IMR-90 (cell line): ENCODE measurements at regions not wholly inside any gene's neighbourhood (a gene's known extent, or its start where the extent isn't known, plus 50 kb on each side); places are given as distances from the start of the nearest gene placed in this dataset.

Source experiments
- ATAC-seq: fragments of 200-7000 bp; cut with Tn5 transposase; 2 replicates; pipeline ENCODE4 v1.9.1; 2020; ENCODE audit warnings: low read depth, mild to moderate bottlenecking, moderate library complexity
- BruUV-seq: library from RNA; stranded (reverse); fragments of 400-500 nt; replicated peaks from 2 replicates; lab custom pipeline; 2021; lab: Mats Ljungman, UMichigan
- CTCF ChIA-PET: fragments of 300-600 bp; formaldehyde crosslinking; extraction: SDS; loops from one replicate; lab custom pipeline; 2021; ENCODE audit warnings: antibody characterized with exemption; lab: Yijun Ruan, JAX
- POLR2A ChIA-PET: fragments of 300-600 bp; sonication (Branson Sonifier 250); formaldehyde crosslinking; loops from one replicate; lab custom pipeline; 2022; ENCODE audit warnings: antibody characterized with exemption; ENCODE audit not compliant: unreplicated experiment; lab: Charles Lee
- DNase-seq: peaks from one replicate; pipeline ENCODE4 v3.0.0; 2013
- H2AFZ ChIP-seq: replicated peaks from 2 replicates; pipeline ENCODE3; 2013; ENCODE audit warnings: low read length, mild to moderate bottlenecking; ENCODE audit not compliant: poor library complexity
- H2AK5ac ChIP-seq: 2 replicates; pipeline ENCODE4 v1.6.1; 2013; ENCODE audit warnings: low read depth, low read length, inconsistent platforms
- H2AK9ac ChIP-seq: replicated peaks from 2 replicates; pipeline ENCODE3; 2013; ENCODE audit warnings: mild to moderate bottlenecking, low read depth, low read length, moderate library complexity; ENCODE audit not compliant: poor library complexity
- H2BK120ac ChIP-seq: 2 replicates; pipeline ENCODE4 v1.6.1; 2013; ENCODE audit warnings: low read depth, low read length, inconsistent platforms
- H2BK15ac ChIP-seq: 3 replicates; pipeline ENCODE4 v1.6.1; 2013; ENCODE audit warnings: low read depth, low read length, inconsistent platforms
- H2BK20ac ChIP-seq: 2 replicates; pipeline ENCODE4 v1.6.1; 2013; ENCODE audit warnings: low read depth, mild to moderate bottlenecking, inconsistent platforms, low read length, moderate library complexity
- H2BK5ac ChIP-seq: 2 replicates; pipeline ENCODE4 v1.6.1; 2013; ENCODE audit warnings: mild to moderate bottlenecking, low read depth, low read length, inconsistent platforms; ENCODE audit not compliant: poor library complexity, severe bottlenecking
- H3K14ac ChIP-seq: replicated peaks from 2 replicates; pipeline ENCODE4 v1.6.1; 2013; ENCODE audit warnings: low read depth, low read length, inconsistent platforms
- H3K18ac ChIP-seq: 2 replicates; pipeline ENCODE4 v1.6.1; 2013; ENCODE audit warnings: low read depth, low read length, control low read depth
- H3K23ac ChIP-seq: 2 replicates; pipeline ENCODE4 v1.6.1; 2013; ENCODE audit warnings: low read depth, low read length, inconsistent platforms
- H3K27ac ChIP-seq: 2 replicates; pipeline ENCODE4 v1.5.1; 2013; ENCODE audit warnings: mild to moderate bottlenecking, control low read depth, low read length; ENCODE audit not compliant: insufficient read depth
- H3K27me3 ChIP-seq: 2 replicates; pipeline ENCODE4 v1.6.1; 2013; ENCODE audit warnings: low read length; ENCODE audit not compliant: control insufficient read depth, insufficient read depth
- H3K36me3 ChIP-seq: 2 replicates; pipeline ENCODE4 v1.6.1; 2013; ENCODE audit warnings: low read length, mixed read lengths; ENCODE audit not compliant: control insufficient read depth, insufficient read depth
- H3K4ac ChIP-seq: 2 replicates; pipeline ENCODE4 v1.6.1; 2013; ENCODE audit warnings: low read depth, low read length, inconsistent platforms
- H3K4me1 ChIP-seq: 2 replicates; pipeline ENCODE4 v1.6.1; 2013; ENCODE audit warnings: low read length, mixed read lengths; ENCODE audit not compliant: control insufficient read depth, insufficient read depth
- H3K4me2 ChIP-seq: 2 replicates; pipeline ENCODE4 v1.6.1; 2013; ENCODE audit warnings: low read depth, mild to moderate bottlenecking, control low read depth, low read length, moderate library complexity
- H3K4me3 ChIP-seq: 2 replicates; pipeline ENCODE4 v1.5.1; 2013; ENCODE audit warnings: low read depth, mild to moderate bottlenecking, control low read depth, low read length, moderate library complexity; ENCODE audit not compliant: insufficient read depth
- H3K56ac ChIP-seq: 2 replicates; pipeline ENCODE4 v1.6.1; 2013; ENCODE audit warnings: low read length, inconsistent platforms; ENCODE audit not compliant: insufficient read depth; ENCODE audit errors: extremely low read depth
- H3K79me1 ChIP-seq, 2 experiments: 2 replicates each; pipeline ENCODE4 v1.6.1; 2013; ENCODE audit warnings: low read length in 2 of 2, inconsistent platforms in 1 of 2, low read depth in 1 of 2
- H3K9ac ChIP-seq: 2 replicates; pipeline ENCODE4 v1.6.1; 2013; ENCODE audit warnings: low read depth, low read length, control low read depth
- H3K9me1 ChIP-seq: 2 replicates; pipeline ENCODE4 v1.6.1; 2013; ENCODE audit warnings: low read length, inconsistent platforms; ENCODE audit not compliant: insufficient read depth
- H3K9me3 ChIP-seq: 2 replicates; pipeline ENCODE4 v1.6.1; 2013; ENCODE audit warnings: low read length; ENCODE audit not compliant: control insufficient read depth, insufficient read depth
- H4K20me1 ChIP-seq: 2 replicates; pipeline ENCODE4 v1.6.1; 2013; ENCODE audit warnings: low read length, inconsistent platforms; ENCODE audit not compliant: insufficient read depth
- H4K5ac ChIP-seq: 2 replicates; pipeline ENCODE4 v1.6.1; 2013; ENCODE audit warnings: mild to moderate bottlenecking, low read depth, low read length, control low read depth
- H4K8ac ChIP-seq, 2 experiments: 2 replicates each; pipeline ENCODE4 v1.6.1; 2013; ENCODE audit warnings: low read depth in 2 of 2, low read length in 2 of 2, control low read depth in 1 of 2, inconsistent platforms in 1 of 2
- H4K91ac ChIP-seq: 2 replicates; pipeline ENCODE4 v1.6.1; 2013; ENCODE audit warnings: low read depth, low read length, inconsistent platforms; ENCODE audit not compliant: insufficient read depth
- BHLHE40 ChIP-seq: fragments of 150-350 bp; IDR thresholded peaks from 2 replicates; pipeline ENCODE4 v1.6.1; 2016; ENCODE audit warnings: mild to moderate bottlenecking, low read depth, low read length
- CEBPB ChIP-seq: IDR thresholded peaks from 2 replicates; pipeline ENCODE4 v1.6.1; 2012; ENCODE audit warnings: low read depth, low read length, improper control_type of control experiment
- CHD1 ChIP-seq: IDR thresholded peaks from 2 replicates; pipeline ENCODE4 v1.6.1; 2012; ENCODE audit warnings: low read depth, low read length, improper control_type of control experiment
- FOS ChIP-seq: fragments of 150-350 bp; IDR thresholded peaks from 2 replicates; pipeline ENCODE4 v1.6.1; 2016; ENCODE audit warnings: low read depth, low read length
- MAZ ChIP-seq: IDR thresholded peaks from 2 replicates; pipeline ENCODE4 v1.6.1; 2012; ENCODE audit warnings: low read depth, mild to moderate bottlenecking, low read length, improper control_type of control experiment, moderate library complexity, borderline replicate concordance
- NFE2L2 ChIP-seq: fragments of 150-350 bp; IDR thresholded peaks from 2 replicates; pipeline ENCODE4 v1.6.1; 2016; ENCODE audit warnings: low read depth, mild to moderate bottlenecking, low read length
- POLR2A ChIP-seq: IDR thresholded peaks from 2 replicates; pipeline ENCODE4 v1.6.1; 2012; ENCODE audit warnings: mild to moderate bottlenecking, low read depth, low read length
- RAD21 ChIP-seq: IDR thresholded peaks from 2 replicates; pipeline ENCODE4 v1.6.1; 2012; ENCODE audit warnings: low read length, improper control_type of control experiment
- RCOR1 ChIP-seq: IDR thresholded peaks from 2 replicates; pipeline ENCODE4 v1.6.1; 2012; ENCODE audit warnings: mild to moderate bottlenecking, low read length, improper control_type of control experiment; ENCODE audit not compliant: insufficient replicate concordance
- RFX5 ChIP-seq: IDR thresholded peaks from 2 replicates; pipeline ENCODE4 v1.8.0; 2012; ENCODE audit warnings: low read depth, mild to moderate bottlenecking, low read length, moderate library complexity
- WGBS, 2 experiments: methylation state at CpG; one replicate each; pipeline versions ENCODE4 v1.1.5 to v1.1.7; 2013; ENCODE audit warnings: missing lambda C conversion rate in 2 of 2; ENCODE audit not compliant: insufficient read length in 1 of 2; ENCODE audit errors: extremely low coverage in 2 of 2; 5-methylcytosine and 5-hydroxymethylcytosine counted together
- dilution Hi-C: fragments of 300-500 bp; cut with HindIII; formaldehyde crosslinking; loops from one replicate; pipeline ENCODE4 v1.14.3; 2018; ENCODE audit warnings: low sequenced_read_pairs; ENCODE audit not compliant: unreplicated experiment
- in situ Hi-C: fragments of 300-500 bp; cut with MboI; formaldehyde crosslinking; loops from 3 replicates; pipeline ENCODE4 v1.14.3; 2019; ENCODE audit warnings: low sequenced_read_pairs, inconsistent platforms, mixed read lengths
- intact Hi-C: fragments of 100-400 bp; cut with micrococcal nuclease; formaldehyde crosslinking; loops from 2 replicates; pipeline ENCODE4 v1.10.0; 2022
- TF ChIP-seq, protein P1 (sequence below): conservative IDR thresholded peaks from 2 replicates; pipeline ENCODE4 v1.5.1; 2012; ENCODE audit warnings: mild to moderate bottlenecking, low read depth, low read length, improper control_type of control experiment
- TF ChIP-seq, protein P2 (sequence below): fragments of 150-350 bp; IDR thresholded peaks from 2 replicates; pipeline ENCODE4 v1.6.1; 2016; ENCODE audit warnings: low read depth, mild to moderate bottlenecking, low read length, moderate library complexity, borderline replicate concordance

DNA sequence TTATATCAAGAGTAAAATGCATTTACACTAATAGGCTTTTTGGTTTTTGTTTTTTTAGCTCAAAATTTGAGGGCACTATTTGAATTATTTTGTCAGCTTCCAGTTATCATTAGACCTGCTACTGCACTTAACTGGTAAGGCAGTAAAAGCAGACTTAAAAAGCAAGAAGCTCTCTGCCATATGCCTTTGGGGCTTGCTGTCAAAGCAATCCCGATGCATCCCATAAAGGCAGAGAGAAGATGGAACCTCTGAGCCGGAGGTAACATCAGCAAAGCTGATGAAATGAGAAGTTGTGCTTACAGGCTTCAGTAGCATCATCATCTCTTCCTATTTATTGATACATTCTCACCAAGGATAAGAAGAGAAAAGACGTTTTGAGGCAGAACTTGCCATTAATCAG is 1414.3 kb upstream of the CDH6 start:
- TF ChIP-seq NFE2L2 (no peak), FOS (no peak), POLR2A (no peak), RCOR1 (no peak), MAZ (no peak), CHD1 (no peak), CEBPB (no peak), BHLHE40 (no peak), RFX5 (no peak), RAD21 (no peak)
- TF ChIP-seq, protein P1, sequence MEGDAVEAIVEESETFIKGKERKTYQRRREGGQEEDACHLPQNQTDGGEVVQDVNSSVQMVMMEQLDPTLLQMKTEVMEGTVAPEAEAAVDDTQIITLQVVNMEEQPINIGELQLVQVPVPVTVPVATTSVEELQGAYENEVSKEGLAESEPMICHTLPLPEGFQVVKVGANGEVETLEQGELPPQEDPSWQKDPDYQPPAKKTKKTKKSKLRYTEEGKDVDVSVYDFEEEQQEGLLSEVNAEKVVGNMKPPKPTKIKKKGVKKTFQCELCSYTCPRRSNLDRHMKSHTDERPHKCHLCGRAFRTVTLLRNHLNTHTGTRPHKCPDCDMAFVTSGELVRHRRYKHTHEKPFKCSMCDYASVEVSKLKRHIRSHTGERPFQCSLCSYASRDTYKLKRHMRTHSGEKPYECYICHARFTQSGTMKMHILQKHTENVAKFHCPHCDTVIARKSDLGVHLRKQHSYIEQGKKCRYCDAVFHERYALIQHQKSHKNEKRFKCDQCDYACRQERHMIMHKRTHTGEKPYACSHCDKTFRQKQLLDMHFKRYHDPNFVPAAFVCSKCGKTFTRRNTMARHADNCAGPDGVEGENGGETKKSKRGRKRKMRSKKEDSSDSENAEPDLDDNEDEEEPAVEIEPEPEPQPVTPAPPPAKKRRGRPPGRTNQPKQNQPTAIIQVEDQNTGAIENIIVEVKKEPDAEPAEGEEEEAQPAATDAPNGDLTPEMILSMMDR = no peak
- TF ChIP-seq, protein P2, sequence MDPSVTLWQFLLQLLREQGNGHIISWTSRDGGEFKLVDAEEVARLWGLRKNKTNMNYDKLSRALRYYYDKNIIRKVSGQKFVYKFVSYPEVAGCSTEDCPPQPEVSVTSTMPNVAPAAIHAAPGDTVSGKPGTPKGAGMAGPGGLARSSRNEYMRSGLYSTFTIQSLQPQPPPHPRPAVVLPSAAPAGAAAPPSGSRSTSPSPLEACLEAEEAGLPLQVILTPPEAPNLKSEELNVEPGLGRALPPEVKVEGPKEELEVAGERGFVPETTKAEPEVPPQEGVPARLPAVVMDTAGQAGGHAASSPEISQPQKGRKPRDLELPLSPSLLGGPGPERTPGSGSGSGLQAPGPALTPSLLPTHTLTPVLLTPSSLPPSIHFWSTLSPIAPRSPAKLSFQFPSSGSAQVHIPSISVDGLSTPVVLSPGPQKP = no peak
- H4K5ac ChIP-seq = no peak overlapping the region
- BruUV-seq = no TSS peak
- in situ Hi-C loops (no loop called here), intact Hi-C loops (no loop called here), dilution Hi-C loops (no loop called here)
- H3K9ac ChIP-seq = no peak overlapping the region
- H2BK15ac ChIP-seq = no peak overlapping the region
- H3K27me3 ChIP-seq = no peaks in the 10 kb centered on the region
- no peak overlapping the region for H2BK20ac ChIP-seq
- no peak overlapping the region for H2BK5ac ChIP-seq
- no peak overlapping the region for H2AFZ ChIP-seq
- no peaks in the 10 kb centered on the region for H3K36me3 ChIP-seq
- H3K14ac ChIP-seq = no peak overlapping the region
- no peak overlapping the region for H3K23ac ChIP-seq
- no peak for ATAC-seq
- H3K4me3 ChIP-seq = no peak overlapping the region
- H2AK9ac ChIP-seq = no peak overlapping the region
- ChIA-PET CTCF (no interaction called here), POLR2A (no interaction called here)
- no peaks in the 10 kb centered on the region for H3K9me1 ChIP-seq
- H3K4ac ChIP-seq = no peak overlapping the region
- H3K9me3 ChIP-seq = no peaks in the 10 kb centered on the region
- H4K8ac ChIP-seq = no peak overlapping the region
- no peaks in the 10 kb centered on the region for H3K4me1 ChIP-seq
- no peak overlapping the region for H2BK120ac ChIP-seq
- WGBS, 2 experiments = no CpG with 5 or more reads among the region's 3 CpGs
- H2AK5ac ChIP-seq = no peak overlapping the region
- H3K4me2 ChIP-seq = no peak overlapping the region
- H3K56ac ChIP-seq = no peak overlapping the region
- H3K18ac ChIP-seq = no peak overlapping the region
- no peak for DNase-seq
- H4K20me1 ChIP-seq = no peaks in the 10 kb centered on the region
- no peak overlapping the region for H3K27ac ChIP-seq
- H4K91ac ChIP-seq = no peak overlapping the region
- H3K79me1 ChIP-seq = no peaks in the 10 kb centered on the region
